Posterior vena cava (tissue), 2 donors: ENCODE measurements at regions not wholly inside any gene's neighbourhood (a gene's known extent, or its start where the extent isn't known, plus 50 kb on each side); places are given as distances from the start of the nearest gene placed in this dataset.
"Not testable (repeated sequence)": the region's sequence is repeated elsewhere in the genome, so short reads cannot be mapped to it uniquely, and the experiment has no call there.

Experiments used
- DNase-seq: peaks from one replicate; pipeline ENCODE4 v3.0.0-alpha.2; 2020; ENCODE audit warnings: low spot score
- intact Hi-C, 2 donors: fragments of 100-400 bp; cut with DNase I; formaldehyde crosslinking; loops; one replicate each; pipeline versions ENCODE4 v1.14.1 to v1.14.2; 2022 to 2023
- donor health status: DM: yes; HTN: yes; CAD: no.
- donor health status: DM: yes; HTN: yes; CAD: no.

DNA sequence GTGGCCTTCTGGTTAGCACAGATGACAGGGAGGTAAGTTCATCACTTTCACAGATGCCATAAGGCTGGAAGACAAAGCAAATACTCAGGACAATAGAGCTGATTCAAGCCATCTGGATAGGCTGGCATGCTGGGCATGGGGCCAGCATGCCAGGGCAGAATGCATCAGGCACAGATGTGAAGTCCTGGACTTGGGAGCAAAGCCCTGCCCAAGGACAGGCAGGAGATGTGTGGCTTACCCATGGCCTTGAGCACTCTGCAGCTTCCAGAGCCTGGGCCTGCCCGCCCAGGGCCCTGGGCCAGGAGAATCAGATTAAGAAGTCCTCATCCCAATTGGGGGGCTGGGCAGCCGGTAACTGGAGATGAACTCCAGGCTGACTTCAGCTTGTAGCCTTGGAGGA is 135.7 kb upstream of the ZC3H12A start:
- intact Hi-C loops, result no loop called here
- no peak for DNase-seq

DNA sequence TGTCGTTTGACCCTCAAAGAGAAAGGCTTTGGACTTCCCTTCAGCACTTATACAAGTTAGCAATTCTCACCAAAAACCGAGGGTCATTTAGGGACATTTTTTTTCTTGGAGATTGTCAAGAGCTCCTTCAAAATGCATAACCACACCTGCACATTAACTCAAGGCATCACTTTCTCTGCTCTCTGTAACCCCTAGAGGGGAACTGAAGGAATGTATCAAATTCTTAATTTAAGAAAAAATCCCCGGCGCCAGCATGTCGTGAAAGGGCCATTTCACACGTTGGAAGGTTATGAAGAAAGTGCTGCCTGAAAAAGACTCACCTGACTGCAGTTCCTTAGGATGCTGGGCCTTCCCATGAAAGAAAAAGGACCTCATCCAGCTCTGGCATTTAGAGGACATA is 131.6 kb upstream of the ZC3H12A start:
- intact Hi-C loops, result no loop called here
- DNase-seq, result no peak

DNA sequence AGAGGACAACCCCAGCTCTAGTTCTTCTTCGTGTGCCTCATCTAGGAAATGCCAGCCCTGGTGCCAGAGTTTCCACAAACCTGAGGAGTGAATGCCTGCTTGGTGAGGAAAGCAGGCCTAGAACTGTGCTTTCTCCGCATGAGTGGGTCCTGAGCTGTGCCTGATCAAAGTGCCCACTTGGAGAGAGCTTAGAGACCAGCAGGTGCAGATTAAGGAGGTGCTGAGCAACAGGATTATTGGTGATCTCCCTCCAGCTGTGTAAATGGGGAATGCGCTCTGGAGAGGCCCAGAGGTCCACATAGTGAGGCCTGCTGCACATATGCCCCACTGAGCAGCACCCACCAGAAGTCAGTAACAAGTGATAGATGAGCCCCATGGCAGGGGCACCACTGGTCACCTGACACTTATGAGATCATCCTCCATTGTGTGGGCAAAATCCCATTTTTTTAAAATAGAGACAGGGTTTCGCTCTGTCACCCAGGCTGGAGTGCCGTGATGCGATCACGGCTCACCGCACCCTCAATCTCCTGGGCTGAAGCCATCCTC is 127.2 kb upstream of the ZC3H12A start:
- no peak for DNase-seq
- intact Hi-C loops, result no loop called here

DNA sequence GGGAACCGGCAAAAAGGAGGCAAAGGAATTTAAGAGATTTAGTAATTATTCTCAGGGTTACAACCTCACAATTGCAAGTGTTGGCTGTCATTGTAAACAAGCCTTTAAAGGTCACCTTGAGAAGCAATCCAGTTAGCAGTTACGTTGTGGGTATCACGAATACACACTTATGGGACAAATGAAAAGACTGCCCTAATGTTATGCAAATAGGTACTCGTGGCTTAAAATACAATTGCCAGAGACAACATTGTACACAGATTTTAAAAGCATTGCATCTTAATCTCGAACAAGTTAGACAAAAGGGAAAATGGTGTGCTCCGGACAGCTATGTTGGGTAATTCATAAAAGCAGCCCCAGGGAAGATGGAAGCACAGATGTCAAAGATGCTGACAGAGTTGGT is 120.5 kb upstream of the ZC3H12A start:
- DNase-seq, result no peak
- intact Hi-C loops, result no loop called here

DNA sequence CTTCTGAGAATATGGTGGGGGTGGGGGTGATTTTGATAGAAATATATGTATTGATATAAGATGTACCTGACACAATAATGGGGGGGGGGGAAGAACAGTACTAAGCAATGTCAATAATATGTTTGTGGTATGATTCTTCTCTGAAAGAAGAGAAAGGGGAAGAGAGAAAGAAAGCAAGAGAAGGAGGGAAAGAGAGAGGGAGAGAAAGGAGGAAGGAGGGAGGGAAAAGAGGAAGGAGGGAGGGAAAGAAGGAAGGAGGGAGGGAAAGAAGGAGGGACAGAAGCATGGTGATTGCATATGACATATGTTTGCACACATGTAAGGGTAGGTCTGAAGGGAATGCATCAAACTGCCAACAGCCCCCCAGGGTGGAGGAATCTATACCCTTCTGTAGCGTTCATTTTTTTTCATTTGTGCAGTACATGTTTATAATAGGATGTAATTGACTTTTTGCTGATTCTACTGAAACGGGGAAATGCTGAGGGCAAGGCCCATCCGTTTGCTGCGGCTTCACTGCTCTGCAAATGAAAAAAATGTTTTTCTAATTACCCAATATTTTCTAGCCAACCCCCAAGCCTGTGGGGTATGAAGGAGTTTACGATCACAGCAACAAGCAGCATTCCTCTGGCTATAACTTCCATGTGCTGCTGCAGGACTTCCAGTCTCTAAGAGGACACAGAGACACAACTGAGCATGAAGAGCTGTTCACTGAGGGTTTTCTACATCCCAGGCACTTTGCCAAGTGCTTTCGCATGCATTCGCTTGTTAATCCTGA is 119.3 kb upstream of the ZC3H12A start:
- DNase-seq, result no peak
- intact Hi-C loops, result no loop called here

DNA sequence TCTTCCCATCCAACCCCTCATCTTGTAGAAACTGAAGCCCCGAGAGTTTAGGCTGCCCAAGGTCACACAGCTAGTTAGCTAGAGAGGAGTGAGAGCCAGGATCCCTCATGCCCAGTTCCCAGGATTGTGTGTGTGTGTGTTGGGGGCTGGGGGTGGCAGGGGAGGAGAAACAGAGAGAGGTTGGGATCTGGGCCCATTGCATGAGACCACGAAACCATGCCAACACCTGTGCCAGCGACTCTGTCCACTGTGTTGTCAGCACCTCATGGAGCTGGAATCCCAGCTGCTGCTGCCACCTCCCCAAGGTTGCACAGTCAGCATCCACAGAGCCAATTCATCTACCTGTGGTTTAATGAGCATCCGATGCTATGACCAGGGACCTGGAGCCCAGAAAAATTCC is 115.4 kb upstream of the ZC3H12A start:
- DNase-seq, result no peak
- intact Hi-C loops, result no loop called here

DNA sequence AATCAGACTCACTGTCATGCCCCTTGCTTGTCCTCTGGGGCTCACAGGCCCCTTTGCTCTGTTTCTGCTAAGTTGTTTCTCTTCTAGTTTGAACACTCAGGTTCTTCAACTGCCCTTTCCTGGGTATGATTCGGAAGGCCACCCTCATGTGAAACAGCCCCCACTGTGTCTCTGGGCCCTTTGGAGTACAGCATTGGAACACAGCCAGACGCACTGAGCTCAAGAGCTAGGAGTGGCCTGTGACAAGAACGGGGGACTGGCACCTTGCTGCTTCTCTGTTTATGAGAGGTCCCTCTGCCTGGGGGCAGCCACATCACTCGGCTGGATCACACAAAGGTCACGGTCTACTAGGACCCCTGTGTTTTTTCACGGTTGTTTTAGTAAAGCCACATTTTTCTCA is 114.4 kb upstream of the ZC3H12A start:
- intact Hi-C loops, result no loop called here
- DNase-seq, result no peak

DNA sequence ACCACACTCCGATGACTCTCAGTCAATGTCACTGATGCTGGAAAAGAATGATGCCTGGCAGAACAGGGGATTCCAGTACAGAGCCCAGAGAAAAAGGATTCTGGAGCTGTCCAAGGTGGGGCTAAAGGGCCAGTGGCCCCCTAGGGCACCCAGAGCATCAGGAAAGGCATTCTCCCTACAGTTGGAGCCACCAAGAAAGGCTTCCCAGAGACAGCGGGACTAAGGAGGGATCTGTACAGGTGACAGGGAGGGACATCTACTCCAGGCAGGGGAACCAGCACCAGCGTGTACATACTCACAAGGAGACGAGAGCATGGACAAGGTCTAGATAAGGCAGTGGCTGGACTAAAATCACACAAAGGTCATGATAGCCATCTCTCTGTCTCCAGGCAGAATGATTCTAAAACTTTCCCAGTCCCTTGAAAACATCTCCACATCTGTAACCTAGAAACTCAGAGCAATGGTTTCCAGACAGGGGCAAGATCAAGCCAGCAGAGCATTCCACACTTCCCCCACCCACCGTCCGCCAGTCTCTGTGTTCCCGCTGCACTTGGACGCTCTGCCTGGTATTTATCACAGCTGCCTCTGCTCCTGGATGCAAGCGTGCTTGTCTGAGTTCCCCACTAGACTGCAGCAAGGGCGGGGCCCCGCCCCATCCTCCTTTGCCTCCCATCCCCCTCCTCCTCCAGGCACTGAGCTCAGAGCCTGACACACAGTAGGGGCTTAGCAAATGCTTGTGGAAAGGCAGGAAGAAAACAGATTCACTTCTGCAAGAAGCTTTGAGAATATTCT is 111.6 kb upstream of the ZC3H12A start:
- DNase-seq, result no peak
- intact Hi-C loops, result no loop called here

DNA sequence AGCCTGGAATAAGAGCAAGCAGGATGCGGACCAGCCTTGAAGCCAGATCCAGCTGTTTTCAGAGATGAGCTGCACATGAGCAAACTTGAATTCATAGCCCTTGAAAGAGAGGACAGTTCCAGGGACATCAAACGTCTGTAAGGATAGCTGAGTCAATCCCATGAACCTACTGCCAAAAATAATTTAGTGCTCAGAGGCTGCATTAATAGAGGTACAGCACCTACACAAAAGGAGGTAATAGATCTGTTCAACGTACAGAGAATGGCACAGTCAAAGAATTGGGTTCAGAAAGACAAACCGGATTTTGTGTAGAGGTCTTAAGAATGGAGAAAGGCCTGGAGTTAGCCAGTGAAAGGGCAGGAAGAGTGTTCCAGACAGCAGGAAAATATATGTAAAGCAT is 110.8 kb upstream of the ZC3H12A start:
- intact Hi-C loops, result no loop called here
- DNase-seq, result no peak

DNA sequence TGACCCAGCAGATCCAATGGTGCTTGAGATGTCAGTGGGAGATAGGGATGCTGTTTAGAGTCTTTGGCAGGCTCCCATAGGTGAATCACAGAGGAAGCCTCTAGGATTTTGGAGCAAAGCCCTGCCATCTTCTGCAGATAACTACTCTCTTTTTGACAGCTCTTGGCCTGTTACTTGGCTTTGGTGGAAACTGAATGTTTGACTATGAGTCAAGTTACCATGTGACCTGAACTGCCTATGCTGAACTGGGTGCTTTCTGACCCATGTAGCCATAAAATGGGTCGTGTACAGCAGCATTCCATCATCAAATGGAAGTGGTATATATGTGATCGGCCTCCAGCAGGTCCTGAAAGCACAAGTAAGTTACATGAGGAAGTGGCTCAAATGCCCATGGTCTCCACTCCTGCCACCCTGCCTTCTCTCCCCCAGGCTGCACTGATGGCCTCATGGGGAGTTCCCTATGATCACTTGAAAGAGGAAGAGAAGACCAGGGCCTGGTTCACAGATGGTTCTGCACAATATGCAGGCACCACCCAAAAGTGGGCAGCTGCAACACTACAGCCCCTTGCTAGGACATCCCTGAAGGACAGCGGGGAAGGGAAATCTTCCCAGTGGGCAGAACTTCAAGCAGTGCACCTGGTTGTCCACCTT is 105.6 kb upstream of the ZC3H12A start:
- DNase-seq, intact Hi-C loops: not testable (repeated sequence)

DNA sequence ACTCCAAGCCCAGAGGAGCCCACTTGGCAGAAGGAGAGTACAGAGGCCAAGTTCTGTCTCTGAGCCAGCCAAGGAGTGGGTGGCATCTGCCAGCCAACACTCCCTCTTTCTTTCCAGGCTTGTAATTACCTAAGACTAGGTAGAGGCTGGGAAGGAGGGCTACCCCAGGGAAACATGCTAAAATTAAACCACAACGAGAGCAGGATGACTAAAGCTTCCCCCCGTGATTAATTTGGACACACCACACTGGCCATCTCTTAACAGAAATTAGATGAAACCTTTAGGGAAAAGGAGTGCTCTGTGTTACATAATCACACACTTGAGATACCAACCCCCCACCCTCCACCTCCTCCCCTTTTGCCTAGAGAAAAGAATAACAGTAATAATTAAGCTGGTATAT is 102.1 kb upstream of the ZC3H12A start:
- DNase-seq, result no peak
- intact Hi-C loops, result no loop called here

DNA sequence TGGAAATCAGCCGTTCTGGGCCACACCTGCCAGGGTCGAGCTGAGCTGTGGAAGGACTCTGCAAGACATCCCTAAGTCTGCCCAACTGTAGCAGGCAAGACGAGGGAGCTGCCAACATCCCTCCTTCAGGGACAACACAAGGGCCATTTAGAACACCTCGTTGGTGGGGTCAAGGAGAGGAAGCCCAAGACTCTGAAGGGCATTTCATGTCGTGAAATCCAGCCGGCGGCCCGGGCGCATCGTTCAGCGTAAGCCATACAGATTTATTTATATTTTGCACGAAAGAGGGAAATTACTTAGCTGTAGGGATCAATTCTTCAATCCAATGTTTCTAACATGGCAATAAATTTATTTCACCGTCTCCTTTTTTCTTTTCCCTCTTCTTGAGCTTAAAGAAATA is 101.7 kb upstream of the ZC3H12A start:
- intact Hi-C loops, result no loop called here
- DNase-seq, result no peak

DNA sequence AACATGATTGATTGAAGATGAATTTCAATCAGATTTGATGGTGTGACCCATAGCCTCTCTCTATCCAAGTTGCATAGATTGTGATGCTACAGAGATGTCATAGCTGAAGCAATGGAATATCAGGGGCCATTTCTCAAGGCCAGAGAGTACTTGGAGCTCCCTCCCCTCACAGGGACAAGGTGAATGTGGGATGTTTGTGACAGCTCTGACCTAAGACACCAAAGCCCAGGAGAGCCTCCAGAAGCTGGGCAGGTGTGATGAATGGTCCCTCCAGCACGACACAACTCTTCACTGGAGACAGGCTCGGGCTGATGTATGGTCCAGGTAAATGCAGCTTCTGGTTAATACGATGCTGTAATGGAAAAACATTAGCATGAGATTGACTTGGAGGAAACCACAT is 101.0 kb upstream of the ZC3H12A start:
- intact Hi-C loops, result no loop called here
- DNase-seq, result no peak

DNA sequence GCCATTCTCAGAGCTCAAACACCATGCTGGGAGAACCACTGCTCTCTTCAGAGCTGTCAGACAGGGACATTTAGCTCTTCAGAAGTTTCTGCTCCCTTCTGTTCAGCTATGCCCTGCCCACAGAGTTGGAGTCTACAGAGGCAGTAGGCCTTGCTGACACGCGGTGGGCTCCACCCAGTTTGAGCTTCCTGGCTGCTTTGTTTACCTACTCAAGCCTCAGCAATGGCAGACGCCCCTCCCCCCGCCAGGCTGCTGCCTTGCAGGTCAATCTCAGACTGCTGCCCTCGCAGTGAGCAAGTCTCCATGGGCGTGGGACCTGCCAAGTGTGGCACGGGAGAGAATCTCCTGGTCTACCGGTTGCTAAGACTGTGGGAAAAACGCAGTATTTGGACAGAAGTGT is 93.8 kb upstream of the ZC3H12A start:
- intact Hi-C loops, DNase-seq: not testable (repeated sequence)

DNA sequence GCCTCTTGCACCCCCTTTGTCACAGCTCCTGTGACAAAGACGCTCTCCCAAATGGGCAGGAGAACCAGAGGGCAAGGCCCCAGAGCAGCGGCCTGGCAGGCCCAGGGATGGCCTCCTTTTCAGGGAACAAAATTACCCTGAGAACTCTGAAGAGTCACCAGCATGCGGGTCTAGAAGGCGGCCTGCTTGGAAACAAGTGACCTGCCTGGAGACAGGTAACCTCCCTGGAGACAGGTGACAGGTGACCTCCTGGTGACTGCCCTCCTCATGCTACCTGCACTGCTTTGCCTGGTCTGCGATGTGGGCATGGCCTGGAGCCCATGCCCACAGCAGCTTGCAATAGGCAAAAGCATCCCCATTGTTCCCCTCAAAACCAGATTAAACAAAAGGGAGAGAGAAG is 86.5 kb upstream of the ZC3H12A start:
- peak; percentile 60 for DNase-seq
- intact Hi-C loops, result no loop called here

DNA sequence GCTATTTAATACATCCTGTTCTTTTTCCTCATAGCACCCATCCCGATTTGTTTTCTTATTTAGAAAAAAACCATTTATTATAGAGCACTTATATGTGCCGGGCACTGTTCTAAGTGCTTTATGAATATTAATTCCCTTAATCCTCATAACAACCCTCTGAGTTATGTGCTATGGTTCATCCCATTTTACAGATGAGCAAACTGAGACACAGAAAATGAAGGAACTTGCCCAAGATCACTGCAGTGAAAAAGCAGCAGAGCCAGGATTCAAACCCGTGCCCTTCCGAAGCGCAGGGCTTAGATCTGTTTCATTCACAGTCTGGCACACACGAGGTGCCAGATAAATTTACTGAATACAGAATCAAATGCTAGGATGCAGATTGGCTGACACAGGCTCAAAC is 85.1 kb upstream of the ZC3H12A start:
- intact Hi-C loops, result no loop called here
- no peak for DNase-seq

DNA sequence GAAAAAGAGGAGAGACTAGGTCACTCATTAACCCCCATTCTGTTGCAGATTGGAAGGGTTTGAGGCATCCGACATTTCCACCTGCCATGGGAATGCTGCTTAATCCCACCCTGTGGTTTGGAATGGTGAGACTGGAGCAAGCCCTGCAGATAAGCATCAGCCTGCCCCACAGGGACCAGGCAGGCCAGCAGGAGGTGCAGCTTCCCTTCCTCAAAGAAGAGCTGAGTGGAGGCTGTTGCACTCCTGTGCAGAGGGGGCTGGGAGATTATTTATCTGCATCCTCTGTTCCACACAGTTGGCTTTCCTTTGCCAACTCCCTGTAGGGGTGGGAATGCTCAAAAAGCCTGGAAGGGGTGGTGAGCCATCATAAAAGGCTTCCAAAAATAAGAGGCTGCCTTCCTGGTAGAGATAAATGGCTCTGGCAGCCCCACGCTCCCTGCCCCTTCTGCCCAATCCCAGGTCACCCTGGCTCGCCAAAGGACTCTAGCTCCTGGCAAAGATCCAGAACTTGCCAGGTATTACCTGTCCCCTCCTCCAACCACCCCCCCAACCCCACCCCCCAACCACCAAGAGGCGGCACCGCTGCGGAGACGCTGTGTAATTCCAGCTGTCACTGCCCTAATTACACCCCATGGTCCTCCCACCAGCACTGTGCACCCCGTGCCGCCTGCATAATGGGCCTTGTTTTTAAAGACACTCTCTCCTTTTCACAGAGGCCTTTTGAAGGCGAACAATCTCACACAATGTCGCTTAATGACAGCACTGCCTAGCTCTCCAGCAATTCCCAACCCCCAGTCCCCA is 83.0 kb upstream of the ZC3H12A start:
- intact Hi-C loops, result no loop called here
- peak; percentile 25 for DNase-seq

DNA sequence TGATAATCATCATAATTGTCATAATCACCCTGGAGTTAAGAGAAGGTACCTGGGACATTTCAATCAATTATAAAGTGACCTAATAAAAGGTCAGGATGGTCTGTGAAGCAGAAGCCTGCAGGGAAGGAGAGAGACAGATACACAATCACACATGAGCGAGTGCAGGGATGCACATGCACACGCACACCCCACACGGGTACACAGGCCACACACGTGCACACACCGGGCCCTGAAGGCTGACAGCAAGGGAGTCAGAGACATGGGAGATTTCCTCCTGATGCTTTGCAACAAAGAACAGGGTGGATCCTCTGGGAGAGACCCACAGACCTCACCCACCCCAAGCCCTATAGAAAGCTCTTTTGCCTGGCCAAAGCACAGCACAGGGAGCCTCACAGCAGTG is 82.3 kb upstream of the ZC3H12A start:
- DNase-seq, result no peak
- intact Hi-C loops, result no loop called here
